Uterus (tissue), 3 donors: ENCODE measurements at regions not wholly inside any gene's neighbourhood (a gene's known extent, or its start where the extent isn't known, plus 50 kb on each side); places are given as distances from the start of the nearest gene placed in this dataset.

Experiments used
- DNase-seq, 2 donors: peaks; one replicate each; pipeline ENCODE4 v3.0.0-alpha.2; 2019 to 2020
- H3K27ac ChIP-seq, 2 donors: fragments of 200-600 bp; sonication (generic); 1 replicate in 1 of 2; 2 replicates in 1 of 2; pipeline ENCODE4 v1.5.1; 2016 to 2018
- H3K27me3 ChIP-seq, 2 donors: fragments of 200-600 bp; sonication (generic); one replicate each; pipeline ENCODE4 v1.5.1; 2018 to 2019; ENCODE audit warnings: control low read depth in 1 of 2
- H3K36me3 ChIP-seq, 2 donors: fragments of 200-600 bp; sonication (generic); one replicate each; pipeline ENCODE4 v1.5.1; 2019; ENCODE audit warnings: control low read depth in 1 of 2
- H3K4me1 ChIP-seq, 2 donors: fragments of 200-600 bp; sonication (generic); one replicate each; pipeline ENCODE4 v1.5.1; 2018 to 2019; ENCODE audit warnings: control low read depth in 1 of 2
- H3K4me3 ChIP-seq, 2 donors: fragments of 200-600 bp; sonication (generic); 1 replicate in 1 of 2; 2 replicates in 1 of 2; pipeline ENCODE4 v1.5.1; 2018 to 2019; ENCODE audit warnings: mild to moderate bottlenecking in 1 of 2
- H3K9me3 ChIP-seq, 2 donors: fragments of 200-600 bp; sonication (generic); one replicate each; pipeline ENCODE4 v1.5.1; 2019; ENCODE audit warnings: control low read depth in 1 of 2
- CTCF ChIP-seq, 4 experiments: fragments of 200-600 bp in 2 of 4; fragments of 450-650 bp in 2 of 4; sonication (generic) in 2 of 4; IDR thresholded peaks; one replicate each; pipeline ENCODE4 v1.5.1; 2016 to 2019; ENCODE audit warnings: antibody characterized with exemption in 4 of 4, mild to moderate bottlenecking in 2 of 4, moderate library complexity in 1 of 4
- POLR2A ChIP-seq, 2 donors: fragments of 450-650 bp; IDR thresholded peaks; one replicate each; pipeline ENCODE4 v1.6.1; 2016; ENCODE audit warnings: antibody characterized with exemption in 2 of 2, mild to moderate bottlenecking in 1 of 2, moderate library complexity in 1 of 2
- intact Hi-C: fragments of 100-400 bp; cut with DNase I; formaldehyde crosslinking; loops from one replicate; pipeline ENCODE4 v1.15.1; 2023; ENCODE audit warnings: low total_unique reads
- donor health status: DM: yes; HTN: yes; CAD: no.

GRCh38 chr12:58026897-58027891 lies 85.8 kb downstream of the ATP23 start:
- intact Hi-C loops, result no loop called here
- Histone ChIP-seq H3K9me3 (no peaks in the 10 kb centered on the region), H3K27me3 (no peaks in the 10 kb centered on the region), H3K36me3 (no peaks in the 10 kb centered on the region), H3K4me3 (no peak overlapping the region), H3K4me1 (no peaks in the 10 kb centered on the region), H3K27ac (no peak overlapping the region)
- no peak for TF ChIP-seq CTCF (IDR thresholded peaks at IDR 0.05)
- TF ChIP-seq POLR2A (IDR thresholded peaks at IDR 0.05), result no peak
- DNase-seq, result no peak

GRCh38 chr12:58028294-58028693 lies 86.9 kb downstream of the ATP23 start:
- intact Hi-C loops, result no loop called here
- no peaks in the 10 kb centered on the region for H3K4me1 ChIP-seq
- no peak overlapping the region for H3K4me3 ChIP-seq
- no peak for DNase-seq
- H3K27ac ChIP-seq, result no peak overlapping the region
- H3K9me3 ChIP-seq, result no peaks in the 10 kb centered on the region
- no peak for TF ChIP-seq CTCF (IDR thresholded peaks at IDR 0.05)
- TF ChIP-seq POLR2A (IDR thresholded peaks at IDR 0.05), result no peak
- no peaks in the 10 kb centered on the region for H3K27me3 ChIP-seq
- no peaks in the 10 kb centered on the region for H3K36me3 ChIP-seq

GRCh38 chr12:58029260-58029659 lies 87.9 kb downstream of the ATP23 start:
- TF ChIP-seq POLR2A (IDR thresholded peaks at IDR 0.05) (no peak), CTCF (IDR thresholded peaks at IDR 0.05) (no peak)
- H3K27me3 ChIP-seq, result no peaks in the 10 kb centered on the region
- intact Hi-C loops, result no loop called here

GRCh38 chr12:58030566-58031279 lies 89.4 kb downstream of the ATP23 start:
- Histone ChIP-seq H3K27me3 (no peaks in the 10 kb centered on the region), H3K36me3 (no peaks in the 10 kb centered on the region), H3K4me1 (no peaks in the 10 kb centered on the region), H3K9me3 (no peaks in the 10 kb centered on the region), H3K4me3 (no peak overlapping the region), H3K27ac (no peak overlapping the region)
- intact Hi-C loops, result no loop called here
- no peak for DNase-seq
- TF ChIP-seq CTCF (IDR thresholded peaks at IDR 0.05) (no peak), POLR2A (IDR thresholded peaks at IDR 0.05) (no peak)

More at GRCh38 chr12:58029260-58029659, 87.9 kb downstream of the ATP23 start:
- no peaks in the 10 kb centered on the region for H3K36me3 ChIP-seq
- DNase-seq, result no peak
- H3K9me3 ChIP-seq, result no peaks in the 10 kb centered on the region
- no peak overlapping the region for H3K4me3 ChIP-seq
- H3K4me1 ChIP-seq, result no peaks in the 10 kb centered on the region
- H3K27ac ChIP-seq, result no peak overlapping the region

- no peaks in the 10 kb centered on the region for H3K9me3 ChIP-seq
- no peak for DNase-seq
- TF ChIP-seq CTCF (IDR thresholded peaks at IDR 0.05), result no peak
- TF ChIP-seq POLR2A (IDR thresholded peaks at IDR 0.05), result no peak
- no peaks in the 10 kb centered on the region for H3K4me1 ChIP-seq
- no peaks in the 10 kb centered on the region for H3K27me3 ChIP-seq
- no peak overlapping the region for H3K4me3 ChIP-seq
- H3K36me3 ChIP-seq, result no peaks in the 10 kb centered on the region
- H3K27ac ChIP-seq, result no peak overlapping the region
- intact Hi-C loops, result no loop called here
These were observed 90.8 kb downstream of the ATP23 start for GRCh38 chr12:58032156-58032555.
